HG02642 (cell line): ENCODE measurements at regions not wholly inside any gene's neighbourhood (a gene's known extent, or its start where the extent isn't known, plus 50 kb on each side); places are given as distances from the start of the nearest gene placed in this dataset.
"Not testable (repeated sequence)": the region's sequence is repeated elsewhere in the genome, so short reads cannot be mapped to it uniquely, and the experiment has no call there.

ENCODE experiments used
- ATAC-seq: cut with Tn5 transposase; IDR thresholded peaks from one replicate; pipeline ENCODE4 v1.9.1; 2021; ENCODE audit warnings: mild to moderate bottlenecking; ENCODE audit not compliant: unreplicated experiment, poor library complexity

DNA sequence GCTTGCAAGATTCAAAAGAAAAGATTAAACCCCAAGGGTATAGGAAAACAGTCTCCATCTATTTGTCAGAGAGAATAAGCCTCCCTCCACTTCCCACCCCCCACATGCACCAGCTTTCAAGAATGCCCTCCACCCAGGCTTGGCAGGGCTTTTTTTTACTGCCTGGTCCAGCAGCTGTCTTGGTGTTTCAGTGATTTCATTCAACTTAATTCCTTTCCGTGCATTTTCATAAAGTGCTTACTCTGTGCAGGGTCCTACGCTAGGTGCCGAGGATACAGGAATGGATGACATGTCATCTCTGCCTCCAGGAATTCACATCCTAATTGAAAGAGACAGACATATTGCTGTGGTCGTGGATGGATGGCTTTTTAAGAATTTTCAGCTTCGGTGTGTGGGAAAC lies 117.9 kb downstream of the LRATD1 start:
- ATAC-seq: no peak

DNA sequence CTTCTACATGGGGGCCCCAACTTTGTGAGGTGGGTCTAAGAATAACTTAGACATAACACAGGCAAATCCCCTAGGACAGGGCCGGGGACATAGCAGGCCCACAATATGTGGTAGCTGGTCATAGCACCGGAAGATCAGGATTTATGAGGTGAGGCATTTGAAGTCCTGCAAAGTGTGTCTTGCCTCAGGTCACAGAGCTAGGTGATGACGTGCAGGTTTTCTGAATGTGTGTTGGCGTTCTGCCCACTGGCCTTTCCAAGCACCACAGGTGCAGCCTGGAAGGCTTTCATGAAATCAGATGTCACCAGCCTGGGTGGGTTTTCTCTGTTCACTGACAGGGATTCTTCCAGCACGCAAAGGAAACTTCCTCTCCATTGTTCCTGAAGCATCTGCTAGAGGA lies 119.1 kb downstream of the LRATD1 start:
- no peak for ATAC-seq

DNA sequence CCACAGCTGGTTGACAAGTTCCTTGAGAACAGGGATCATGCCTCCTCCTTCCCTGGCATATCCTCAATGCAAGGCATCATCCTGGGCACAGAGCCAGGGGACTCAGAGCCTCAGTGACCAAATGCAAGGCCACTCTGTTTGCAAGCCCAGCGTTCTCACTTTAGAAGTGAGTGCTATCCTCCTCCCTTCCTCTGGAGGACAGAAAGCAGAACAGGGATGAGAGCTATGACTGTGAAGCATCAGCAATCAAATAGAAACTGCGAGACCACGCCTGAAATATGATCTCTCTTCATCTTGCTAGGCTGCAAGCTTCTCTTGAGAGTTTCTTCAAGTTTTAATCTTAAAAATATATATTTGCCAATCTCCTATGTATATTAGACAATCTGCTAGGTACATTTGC lies 119.8 kb downstream of the LRATD1 start:
- no peak for ATAC-seq

DNA sequence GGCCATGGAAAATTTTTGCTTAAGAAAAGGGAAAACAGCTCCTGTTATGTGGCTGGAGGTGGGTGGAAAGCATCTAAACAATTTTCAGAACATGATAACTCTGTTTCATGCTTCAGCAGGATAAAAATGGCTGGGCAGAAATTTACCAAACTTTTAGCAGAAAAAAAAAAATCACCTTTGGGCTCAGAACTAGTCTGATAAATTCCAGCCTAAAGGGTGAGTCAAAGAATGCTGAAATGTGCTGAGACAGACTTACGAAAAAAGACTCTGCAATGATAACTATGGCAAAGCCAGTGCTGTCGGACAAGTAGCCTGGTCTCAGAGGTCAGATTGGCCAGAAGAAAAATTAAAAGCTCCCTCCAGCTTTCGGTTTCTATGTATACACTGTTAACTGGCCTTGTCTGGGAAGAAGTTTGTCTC lies 123.6 kb downstream of the LRATD1 start:
- ATAC-seq: no peak

DNA sequence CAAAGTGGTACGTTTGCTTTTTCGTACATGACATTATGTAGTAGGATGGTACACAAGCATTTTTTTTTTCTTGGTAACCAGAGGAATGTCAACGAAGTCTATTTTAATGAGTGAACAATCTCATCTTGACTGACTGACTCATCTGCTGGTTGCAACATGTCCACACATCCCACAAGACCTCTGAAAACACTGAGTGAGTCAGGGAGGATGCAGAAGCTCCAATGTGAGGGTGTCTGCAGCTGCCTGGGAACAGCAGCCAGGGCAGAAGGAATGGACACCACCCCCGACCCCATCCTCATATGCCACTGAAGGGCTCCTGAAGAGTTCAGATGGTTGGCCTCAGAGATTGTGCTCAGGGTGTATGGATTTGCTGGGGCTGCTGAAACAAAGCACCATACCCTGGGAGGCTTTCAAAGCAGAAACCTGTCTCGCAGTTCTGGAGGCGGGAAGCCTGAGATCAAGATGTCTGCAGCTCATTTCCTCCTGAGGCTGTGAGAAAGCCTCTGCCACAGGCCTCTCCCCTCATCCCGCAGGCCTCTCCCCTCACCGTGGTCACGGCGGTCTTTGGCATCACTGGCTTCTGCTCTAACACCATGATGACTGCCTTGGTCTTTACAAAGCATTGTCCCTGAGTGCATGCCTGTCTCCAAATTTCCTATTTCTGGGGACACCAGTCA lies 124.6 kb downstream of the LRATD1 start:
- ATAC-seq: no peak

DNA sequence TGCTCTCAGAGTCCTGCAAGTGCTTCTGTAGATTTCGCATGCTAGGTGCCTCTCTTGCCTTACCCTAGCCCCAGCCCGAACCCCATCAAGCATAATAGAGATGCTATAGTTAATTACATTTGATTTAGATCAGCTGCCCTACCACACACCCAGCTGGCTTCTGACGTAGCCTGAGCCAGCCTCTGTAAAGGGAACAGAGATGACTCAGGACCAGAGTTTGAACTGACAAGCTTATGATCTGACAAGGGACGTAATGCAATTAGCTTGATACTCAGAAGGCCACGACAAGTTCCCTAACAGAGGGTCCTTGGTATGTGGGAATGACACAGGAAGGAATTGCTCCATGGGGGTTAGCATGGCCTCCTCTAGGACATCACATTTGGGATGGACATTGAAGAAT lies 126.6 kb downstream of the LRATD1 start:
- no peak for ATAC-seq

DNA sequence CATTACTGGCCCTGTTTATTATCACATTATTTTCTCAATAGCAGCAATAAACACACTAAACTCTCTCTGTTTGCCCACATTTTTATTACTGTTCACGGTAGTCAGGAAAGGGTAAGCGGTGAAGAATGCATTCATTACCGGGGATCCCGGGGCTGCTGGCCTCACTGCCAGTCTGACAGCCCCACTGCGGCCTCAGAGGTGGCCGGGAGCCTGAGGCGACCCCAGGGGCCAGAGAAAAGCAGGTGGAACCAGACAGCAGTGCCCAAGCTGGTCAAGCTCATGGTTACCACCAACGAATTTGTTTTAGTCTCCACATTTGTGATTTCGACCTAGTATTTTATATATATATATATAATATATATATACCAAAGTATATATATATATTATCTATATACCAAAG lies 127.7 kb downstream of the LRATD1 start:
- no peak for ATAC-seq

DNA sequence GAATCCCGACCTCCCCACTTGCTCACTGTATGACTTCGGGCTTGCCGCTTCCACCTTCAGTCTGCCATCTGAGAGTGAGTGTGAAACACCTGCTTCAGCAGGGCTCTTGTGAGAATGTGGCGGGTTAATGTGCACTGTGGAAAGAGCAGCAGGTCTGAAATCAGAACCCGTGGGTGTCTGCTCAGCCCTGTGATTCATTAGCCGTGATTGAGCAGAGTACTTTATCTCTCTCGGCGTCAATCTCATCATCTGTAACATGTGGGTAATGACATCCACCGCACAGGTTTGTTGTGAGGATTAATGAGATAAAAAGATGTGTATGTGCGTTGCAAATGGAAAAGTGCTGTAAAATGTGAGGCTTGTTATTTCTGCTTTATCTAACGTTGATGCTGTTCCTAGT lies 128.6 kb downstream of the LRATD1 start:
- no peak for ATAC-seq

DNA sequence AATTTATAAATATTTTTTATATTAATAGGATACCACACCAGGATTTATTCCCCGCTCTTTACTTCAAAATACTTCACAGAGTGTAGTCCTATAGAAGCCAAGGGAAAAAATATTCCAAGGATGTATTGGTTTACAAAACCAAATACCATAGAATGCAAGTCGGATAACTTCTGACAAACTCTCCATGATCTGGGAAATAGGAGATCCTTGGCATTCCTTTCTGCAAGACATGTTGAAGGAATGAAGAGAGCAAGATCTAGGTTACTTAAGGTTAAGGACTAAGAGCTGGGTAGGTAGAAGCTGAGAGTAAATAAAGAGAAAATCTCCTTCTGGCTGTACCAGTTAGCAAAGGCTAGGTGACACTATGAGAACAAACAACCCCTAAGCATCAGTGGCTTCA lies 141.2 kb downstream of the LRATD1 start:
- no peak for ATAC-seq

DNA sequence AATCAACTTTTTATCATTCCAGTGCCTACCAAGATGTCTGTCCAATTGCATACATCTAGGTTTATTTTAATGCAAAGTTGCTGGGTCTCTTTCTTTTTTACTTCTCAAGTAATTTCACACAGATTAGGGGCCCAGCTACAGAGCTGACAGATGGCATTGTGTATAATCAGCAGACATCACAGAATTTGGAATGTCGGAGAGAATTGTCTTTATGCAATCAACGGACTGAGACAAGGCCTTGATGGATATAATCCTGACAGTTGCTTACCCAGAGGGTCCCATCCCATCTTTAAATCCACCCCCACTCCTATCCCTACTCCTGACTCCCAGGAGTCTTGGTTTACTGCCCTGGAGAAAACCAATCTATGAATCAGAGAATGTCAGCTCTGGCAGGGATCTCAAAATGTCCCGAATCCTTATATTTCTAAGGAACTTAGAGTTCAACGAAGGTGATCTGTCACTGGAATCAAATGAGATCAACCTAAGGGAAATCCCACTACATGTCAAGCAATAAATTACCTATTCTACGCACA lies 142.0 kb downstream of the LRATD1 start:
- no peak for ATAC-seq

DNA sequence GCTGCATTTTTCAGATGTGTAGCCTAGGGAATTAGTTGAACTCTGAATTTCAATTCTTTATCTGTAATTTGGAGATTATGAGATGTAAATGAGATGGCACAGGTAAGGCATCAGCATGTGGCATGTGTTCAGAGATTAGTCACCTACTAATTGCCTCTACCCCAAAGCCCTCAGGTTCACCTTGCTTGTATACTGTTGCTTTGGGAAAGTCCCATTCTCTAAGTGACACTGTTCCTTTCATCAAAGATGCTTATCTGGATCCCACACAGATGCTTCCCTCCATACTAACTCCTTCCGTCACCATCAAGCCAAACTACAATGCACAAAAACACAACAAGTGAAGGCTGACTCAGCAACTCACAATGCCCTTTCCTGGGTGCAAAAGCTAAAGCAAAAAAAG lies 143.7 kb downstream of the LRATD1 start:
- no peak for ATAC-seq

DNA sequence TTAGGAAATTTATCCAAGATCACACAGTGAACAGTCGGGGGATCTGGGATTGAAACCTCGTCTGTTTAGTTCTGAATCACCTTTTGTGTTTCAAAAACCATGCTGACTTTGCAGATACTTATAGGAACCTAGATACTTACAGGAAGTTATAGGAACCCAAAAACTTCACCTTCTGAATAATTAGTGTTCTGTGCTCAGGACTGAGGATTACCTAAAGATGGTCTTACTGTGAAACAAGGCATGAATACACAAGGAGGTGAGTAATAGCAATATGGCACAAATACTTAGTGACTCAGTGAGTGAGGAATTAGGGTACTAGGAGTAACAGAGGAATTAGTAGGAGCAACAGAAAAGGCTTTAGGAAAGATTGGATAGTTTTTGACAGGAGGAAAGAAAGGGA lies 145.5 kb downstream of the LRATD1 start:
- no peak for ATAC-seq

DNA sequence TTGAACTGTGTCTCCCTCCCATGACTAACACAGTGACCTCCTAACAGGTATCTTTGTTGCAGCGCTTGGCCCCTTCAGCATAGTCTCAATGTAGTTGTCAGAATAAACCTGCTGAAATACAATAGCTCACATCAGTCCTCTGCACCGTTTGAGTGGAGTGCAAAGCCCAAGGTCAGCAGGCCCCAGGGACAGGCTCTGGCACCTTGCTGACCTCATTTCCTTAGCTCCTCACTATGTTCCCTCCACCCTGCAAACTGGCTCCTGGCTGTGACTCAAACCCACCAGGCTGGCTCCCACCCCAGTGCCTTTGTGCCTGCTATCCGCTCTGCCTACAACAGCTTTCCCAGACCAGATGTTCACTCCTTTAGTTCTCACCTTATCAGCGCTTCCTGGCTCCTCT lies 146.7 kb downstream of the LRATD1 start:
- no peak for ATAC-seq

DNA sequence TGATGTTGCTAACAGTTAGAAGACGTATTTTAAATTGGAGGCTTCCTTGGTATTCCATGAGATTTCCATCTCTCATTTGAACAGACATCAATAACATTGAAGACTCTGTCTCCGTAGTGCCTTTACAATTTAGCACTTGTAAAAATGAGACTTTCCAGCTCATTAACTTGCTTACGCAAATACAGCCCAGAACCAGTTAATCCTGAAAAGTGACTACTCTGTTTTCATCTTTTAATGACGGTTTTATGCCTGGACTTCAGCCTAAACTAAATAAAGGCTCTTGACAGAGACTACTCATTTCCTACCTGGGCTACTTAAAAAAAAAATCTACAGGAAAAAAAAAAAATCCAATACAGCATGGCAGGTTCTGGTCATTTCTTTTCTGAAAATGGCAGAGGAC lies 148.6 kb downstream of the LRATD1 start:
- no peak for ATAC-seq

DNA sequence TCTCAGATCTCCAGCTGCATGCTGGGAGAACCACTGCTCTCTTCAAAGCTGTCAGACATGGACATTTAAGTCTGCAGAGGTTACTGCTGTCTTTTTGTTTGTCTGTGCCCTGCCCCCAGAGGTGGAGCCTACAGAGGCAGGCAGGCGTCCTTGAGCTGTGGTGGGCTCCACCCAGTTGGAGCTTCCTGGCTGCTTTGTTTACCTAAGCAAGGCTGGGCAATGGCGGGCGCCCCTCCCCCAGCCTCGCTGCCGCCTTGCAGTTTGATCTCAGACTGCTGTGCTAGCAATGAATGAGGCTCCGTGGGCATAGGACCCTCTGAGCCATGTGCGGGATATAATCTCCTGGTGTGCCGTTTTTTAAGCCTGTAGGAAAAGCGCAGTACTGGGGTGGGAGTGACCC lies 156.3 kb downstream of the LRATD1 start:
- not testable (repeated sequence) for ATAC-seq

DNA sequence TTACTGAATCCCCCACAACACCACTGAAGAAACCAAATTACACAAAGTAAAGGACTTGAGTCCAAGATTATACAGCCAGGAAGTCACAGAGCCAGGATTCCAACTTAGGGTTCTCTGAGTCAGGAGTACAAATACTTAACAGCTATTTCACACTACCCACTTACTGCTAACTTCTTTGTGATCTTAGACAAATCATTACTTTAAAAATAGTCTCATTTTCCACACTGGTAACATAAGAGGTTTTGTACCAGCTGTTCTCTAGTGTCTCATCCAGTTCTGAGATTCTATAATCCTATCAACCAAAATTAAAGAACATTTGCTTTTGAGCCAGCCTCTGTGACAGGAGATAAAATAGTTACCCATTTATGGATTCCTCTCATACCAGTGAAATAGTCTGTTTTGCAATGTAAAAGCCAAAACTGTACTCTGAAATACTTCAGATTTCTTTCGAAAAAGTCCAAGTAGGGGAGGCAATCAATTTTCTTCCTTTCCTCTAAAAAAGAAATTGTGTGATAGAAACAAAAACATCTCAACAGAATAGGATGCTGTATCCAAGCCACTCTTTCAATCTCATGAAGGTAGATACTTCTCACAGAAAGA lies 157.6 kb downstream of the LRATD1 start:
- no peak for ATAC-seq

DNA sequence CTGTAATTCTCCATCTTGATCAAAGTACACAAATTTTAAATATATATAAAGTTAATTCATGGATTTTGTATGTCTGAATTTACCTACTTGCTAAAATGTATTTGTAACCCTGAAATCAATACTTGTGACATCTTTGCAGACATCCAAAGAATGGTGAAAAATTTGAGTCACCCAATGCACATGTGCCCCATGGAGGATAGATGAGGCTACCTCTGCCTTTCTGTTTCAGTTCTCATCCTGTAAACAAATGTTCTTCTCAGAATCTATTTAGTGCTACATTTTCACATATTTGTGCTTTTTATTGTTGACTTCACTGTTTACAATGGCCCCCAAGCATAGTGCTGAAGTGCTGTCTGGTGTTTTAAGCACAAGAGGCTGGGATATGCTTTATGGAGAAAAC lies 171.5 kb downstream of the LRATD1 start:
- ATAC-seq: no peak

DNA sequence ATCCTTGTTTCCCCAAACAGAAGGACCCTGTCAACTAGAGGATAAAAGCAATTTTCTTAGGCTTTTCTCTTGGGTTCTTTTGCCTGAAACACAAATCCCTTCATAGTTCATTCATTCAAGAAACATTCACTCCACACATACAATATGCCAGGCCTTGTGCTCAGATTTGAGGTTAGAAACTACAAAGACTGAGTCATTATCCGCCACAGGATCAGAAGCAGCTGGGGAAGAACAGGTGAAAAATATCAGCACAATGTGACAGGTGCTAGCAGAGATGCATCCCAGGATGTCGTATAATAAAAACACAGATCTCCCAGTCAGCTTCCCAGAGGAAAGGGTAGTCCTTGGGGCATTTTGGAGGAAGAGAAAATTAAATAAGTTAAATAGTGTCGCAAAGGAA lies 172.4 kb downstream of the LRATD1 start:
- no peak for ATAC-seq

DNA sequence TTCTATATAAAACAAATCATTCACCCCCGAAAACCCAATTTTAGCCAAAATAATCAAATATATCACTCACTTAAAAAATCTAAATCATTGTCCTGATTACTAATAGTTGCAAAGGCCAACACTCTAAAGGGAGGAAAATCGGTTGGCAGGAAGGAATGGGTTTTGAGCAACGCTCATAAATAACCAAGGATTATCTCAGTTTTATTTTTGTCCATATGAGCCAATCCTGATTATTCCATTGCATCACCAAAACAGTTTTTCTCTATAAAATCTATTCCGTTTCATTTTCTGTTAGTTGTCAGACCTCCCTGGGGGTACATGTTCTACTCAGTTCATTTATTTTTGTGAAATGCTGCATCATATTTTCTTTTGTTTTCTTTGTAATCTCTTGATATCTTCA lies 174.1 kb downstream of the LRATD1 start:
- ATAC-seq: no peak

DNA sequence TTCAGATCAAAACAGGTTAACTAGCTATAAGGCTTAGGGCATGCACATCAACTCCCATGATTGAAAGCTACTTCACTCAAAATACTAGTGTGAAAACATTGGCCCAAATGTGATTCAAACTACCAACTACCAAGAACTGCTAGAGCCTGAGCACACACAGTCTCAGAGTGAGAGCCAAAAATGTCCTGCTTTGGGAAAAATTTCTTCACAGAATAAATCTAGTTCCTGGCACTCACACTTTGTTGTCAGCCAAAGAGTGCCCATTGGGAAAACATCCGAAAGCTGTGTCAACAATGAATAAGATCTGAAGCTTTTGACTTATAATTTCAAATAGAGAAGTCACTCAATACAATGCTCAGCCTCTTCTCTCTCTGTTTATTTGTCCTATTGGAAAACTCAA lies 182.7 kb downstream of the LRATD1 start:
- ATAC-seq: no peak

DNA sequence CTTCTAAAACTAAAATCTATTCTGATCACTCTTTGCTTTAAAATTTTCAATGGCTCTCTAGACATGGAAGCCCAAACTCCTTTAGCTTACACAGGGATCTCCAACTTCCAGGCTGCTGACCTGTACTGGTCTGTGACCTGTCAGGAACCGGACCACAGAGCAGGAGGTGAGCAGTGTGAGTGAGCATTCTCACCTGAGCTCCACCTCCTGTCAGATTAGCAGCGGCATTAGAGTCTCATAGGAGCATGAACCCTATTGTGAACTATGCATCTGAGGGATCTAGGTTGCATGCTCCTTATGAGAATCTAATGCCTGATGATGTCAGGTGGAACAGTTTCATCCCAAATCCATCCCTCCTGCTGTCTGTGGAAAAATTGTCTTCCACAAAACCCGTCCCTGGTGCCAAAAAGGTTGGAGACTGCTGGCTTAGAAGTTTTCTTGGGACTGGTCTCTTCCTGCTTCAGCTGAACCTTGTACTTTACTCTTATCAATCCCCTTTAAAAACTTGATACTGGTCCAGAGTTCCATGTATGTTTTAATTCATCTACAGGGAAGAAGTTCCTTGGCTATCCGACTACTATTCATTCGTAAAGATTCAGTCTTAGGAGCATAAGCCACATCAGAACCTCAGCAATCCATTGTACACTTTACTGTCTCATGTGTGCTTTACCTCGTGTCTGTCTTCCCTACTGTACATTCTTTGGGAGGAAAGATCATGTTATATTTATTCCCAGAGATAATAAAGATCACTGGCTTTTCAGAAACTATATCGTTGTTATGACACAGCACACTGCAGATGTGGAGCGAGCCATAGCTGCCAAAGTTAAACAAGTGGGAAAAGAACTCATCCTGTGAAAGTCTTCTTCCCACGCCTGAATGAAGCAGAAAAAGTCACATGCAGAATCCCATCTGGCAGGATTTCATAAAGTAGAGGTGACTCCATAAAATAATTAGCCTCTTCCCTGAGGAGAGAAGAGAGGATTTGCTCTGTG lies 183.8 kb downstream of the LRATD1 start:
- no peak for ATAC-seq
